Epithelial cell of prostate (primary cell): ENCODE measurements at regions not wholly inside any gene's neighbourhood (a gene's known extent, or its start where the extent isn't known, plus 50 kb on each side); places are given as distances from the start of the nearest gene placed in this dataset.
A peak's percentile ranks its signal among the peaks of the same experiment; 100 is the strongest.

Experiments
- DNase-seq: peaks from one replicate; pipeline ENCODE4 v3.0.0-alpha.2; 2011; ENCODE audit warnings: low read depth, low spot score
- H3K27ac ChIP-seq: fragments of 450-650 bp; 2 replicates; pipeline ENCODE4 v1.5.1; 2017; ENCODE audit warnings: mild to moderate bottlenecking

DNA sequence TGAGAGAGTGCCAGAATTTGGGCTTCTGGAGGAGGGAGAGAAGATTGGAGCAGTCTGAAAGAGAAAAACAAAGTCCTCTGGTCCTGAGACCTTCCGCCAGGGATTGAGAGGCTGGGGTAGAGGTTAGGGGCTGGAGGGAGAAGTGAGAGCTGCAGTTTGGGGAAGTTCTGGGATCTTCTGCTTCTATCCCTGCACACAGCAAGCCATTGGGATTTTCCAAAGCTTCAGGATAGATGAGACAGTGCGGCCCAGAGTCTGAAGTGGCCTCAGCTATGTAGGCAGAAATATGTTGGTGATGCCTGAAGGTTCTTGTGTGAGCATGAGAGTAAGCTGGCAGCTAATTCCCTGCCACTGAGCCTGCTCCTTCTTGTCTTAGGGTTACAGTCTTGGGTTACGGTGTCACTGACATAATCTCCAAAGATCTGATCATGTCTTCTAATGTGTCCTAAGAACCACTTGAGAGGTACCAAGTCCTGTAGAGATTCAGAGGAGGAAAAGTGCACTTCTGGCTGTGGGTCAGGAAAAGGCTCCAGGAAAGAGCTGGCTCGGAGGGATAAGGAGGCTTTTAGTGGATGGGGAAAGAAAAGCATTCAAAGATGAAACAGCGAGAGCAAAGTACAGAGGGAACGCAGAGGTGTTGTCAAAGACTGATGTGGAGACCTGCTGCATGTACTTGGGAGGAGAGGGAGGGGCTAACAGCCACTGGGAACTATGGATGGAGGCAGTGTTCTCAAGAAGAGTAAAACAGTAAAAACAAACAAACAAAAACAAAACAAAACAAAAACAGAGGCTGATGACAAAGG, 131.1 kb upstream of the MYLIP start:
- H3K27ac ChIP-seq, result no peak overlapping the region
- DNase-seq, result no peak

DNA sequence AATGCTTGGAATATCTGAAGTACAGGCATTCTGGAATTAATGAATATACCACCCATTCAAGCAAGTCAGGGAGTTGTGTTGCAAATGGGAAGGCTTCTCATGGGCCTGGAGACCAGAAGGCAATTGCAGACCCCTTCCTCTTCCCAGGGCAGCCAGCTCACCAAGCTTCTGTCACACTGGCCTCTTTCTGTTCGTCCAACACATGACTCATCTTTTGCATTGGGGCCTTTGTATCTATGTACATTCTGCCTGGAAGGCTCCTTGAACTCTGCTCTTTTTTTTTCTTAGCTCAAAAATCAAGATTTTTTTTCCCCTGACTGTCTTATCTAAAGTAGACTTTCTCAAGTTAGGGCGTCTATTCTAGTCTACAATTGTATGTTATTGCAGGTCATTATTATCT, 132.9 kb upstream of the MYLIP start:
- DNase-seq, result no peak
- no peak overlapping the region for H3K27ac ChIP-seq

DNA sequence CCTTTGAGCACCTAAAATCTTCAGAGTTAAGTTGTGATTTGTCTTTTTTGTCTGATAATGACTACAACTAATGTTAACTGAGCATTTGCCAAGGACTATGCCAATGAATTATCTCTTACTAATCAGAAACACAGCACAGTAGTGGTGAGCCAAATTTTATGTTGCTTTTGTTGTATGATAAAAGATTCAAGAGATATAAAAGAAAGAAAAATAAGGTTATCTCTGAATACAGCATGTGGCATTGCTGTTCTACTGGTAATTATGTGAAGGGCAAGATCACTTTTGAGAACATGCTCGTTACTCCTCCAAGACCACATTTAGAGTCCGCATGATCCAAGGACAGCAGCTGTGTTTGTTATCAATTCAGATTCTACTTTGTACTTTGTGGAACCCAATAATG, 133.4 kb upstream of the MYLIP start:
- DNase-seq, result no peak
- H3K27ac ChIP-seq, result no peak overlapping the region

DNA sequence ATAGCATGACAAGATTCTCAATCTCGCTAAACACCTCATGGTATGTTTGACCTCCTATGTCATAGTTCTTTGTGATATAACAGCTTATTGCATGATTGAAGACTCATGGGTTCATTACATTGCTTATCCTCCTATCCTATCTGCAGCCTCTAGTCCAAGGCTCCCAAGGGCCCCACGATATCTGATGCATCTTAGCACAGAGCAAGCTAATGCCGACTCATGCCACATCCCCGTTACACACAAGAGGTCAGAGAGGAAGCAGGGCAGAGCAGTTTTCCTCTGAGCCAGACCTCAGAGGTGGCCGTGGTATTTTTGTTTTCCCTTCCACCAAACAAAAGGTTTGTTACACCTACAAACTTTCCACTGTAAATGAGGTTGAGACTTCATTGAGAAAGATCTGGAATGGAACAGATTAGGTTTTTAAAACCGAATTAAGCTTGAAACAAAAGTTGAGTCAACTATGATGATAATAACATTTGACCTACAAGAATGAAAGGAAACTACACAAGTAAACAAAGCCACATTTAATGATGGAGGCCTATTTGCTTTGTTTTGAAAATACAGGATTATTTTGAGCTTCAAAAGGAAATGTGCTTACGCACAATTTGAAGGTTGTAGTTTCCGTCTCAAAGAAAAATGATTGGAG, 133.9 kb upstream of the MYLIP start:
- no peak overlapping the region for H3K27ac ChIP-seq
- no peak for DNase-seq

DNA sequence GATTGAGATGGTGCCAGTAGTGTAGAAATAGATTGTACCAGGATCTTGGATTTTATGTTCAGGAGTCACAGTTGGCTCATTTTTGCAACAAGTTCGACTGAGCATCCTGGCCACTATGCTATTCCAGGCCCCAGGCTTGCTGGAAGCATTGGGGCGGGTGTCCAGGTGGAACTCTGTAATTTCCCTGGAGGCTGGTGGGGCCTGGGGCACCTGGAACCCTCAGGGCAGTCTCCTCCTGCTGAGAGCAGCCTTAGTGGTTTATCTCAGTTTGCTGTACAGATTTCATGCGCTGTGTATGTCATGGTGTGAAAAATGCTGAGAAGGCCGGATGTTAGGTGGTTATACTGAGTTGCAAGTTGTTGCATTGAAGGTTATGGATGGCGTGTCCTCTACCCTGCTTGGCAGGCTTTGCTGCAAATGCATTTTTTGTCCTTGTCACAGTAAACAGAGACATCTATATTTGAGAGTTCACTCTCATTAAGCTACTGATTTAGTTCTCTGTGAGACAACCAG, 135.1 kb upstream of the MYLIP start:
- no peak overlapping the region for H3K27ac ChIP-seq
- no peak for DNase-seq

DNA sequence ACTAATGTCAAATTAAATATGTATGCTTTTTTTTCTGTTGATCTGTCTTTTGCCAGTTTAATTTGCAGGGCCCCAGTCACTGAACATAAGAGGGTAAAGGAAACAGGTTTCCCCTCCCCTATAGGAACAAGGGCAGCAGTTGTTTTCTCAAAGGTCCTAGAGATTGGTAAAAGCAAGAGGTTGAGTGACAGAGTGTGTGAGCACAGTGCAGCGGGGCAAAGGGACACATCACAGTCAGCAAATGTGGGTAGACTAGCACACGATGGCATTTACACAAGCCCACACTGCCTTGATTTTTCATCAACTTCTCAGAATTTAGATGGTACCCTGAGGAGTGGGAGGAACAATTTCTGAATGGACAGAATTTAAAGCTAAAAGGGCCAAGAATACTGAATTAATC, 138.7 kb upstream of the MYLIP start:
- no peak overlapping the region for H3K27ac ChIP-seq
- no peak for DNase-seq

DNA sequence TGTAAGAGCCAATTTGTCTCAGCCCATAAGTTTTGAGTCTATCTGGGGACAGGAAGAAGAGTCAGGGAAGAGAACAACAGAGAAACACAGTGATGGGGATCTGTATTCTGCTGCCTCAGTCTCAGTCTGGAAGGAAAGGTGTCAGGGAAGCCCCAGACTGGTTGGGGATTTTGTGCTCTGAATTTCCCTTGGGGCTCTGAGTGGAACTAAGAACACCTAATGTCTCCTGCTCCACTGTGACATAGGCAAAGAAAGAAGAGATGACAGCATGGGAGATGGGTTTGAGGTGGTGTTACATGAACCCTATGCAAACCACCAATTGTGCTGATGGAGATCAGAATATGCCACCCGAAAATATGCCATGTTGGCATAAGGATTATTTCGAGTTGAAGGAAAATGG, 139.5 kb upstream of the MYLIP start:
- DNase-seq, result no peak
- H3K27ac ChIP-seq, result no peak overlapping the region

DNA sequence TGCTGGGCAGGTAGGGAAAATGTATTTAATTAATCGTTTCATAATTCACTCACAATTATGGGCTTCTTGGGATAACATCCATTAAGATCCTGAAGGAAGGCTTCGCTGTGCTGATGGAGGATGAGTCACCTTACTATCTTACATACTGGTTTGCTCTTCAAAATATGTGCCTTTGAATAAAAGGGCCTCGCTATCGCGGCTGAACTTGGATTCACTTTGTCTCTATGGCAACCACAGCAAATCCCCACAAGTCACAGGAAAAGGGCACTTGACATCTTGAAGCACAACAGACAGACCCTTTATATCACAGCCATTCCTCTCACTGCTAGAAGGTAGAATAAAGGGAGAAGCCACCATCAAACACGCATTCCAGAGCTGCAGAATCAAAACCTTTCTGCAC, 141.3 kb upstream of the MYLIP start:
- no peak overlapping the region for H3K27ac ChIP-seq
- no peak for DNase-seq

DNA sequence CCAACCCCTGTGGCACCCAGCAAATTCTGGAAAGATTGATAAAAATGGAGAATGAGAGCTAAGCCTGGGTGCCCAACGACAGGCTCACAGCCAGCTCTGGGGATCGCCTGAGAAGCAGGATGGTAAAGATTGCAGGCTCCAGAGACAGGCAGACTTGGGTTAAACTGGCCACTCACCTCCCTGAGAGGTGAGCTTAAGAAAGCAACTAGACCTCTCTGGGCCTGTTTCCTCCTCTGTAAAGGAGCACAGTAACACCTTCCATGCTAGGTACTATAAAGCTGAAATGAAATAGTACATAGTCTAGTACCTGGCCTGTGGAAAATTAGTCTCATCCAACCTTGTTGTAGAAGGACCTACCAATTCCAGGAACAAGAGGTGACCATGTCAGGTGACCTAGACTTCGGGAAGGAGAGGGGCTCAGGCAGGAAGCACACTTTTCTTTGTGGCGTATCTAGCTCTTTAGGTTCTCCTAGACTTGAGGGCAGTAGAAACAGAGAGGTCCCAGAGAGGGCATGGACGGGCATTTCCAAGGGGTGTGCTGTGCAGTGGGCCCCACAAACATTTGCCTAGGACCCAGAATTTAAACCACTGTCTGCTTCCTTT, 142.8 kb upstream of the MYLIP start:
- H3K27ac ChIP-seq, result no peak overlapping the region
- no peak for DNase-seq

DNA sequence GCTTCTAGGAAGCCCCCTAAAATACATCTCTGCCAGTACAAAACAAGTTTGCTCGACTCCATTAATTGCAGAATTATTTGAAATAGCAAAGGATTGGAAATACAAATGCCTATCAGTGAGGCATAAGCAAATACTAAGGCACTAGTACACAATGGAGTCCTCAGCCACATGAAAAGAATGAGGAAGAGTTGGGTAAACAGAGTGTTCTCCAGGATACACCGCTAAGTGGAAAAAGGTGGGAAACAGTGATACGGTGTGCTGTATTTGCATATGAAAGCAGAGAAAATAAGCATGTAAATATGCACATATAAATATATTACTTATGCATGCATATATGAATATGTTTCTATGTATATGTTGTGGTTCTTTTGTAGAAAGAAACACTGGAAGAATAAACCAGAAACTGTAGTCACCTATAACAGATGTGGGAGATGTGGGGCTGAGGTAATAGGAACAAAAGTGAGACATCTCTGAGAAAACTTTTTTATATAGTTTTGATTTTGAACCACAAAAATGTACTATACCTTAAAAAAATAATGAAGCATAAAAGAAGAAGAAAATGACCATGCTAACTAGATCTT, 143.4 kb upstream of the MYLIP start:
- no peak overlapping the region for H3K27ac ChIP-seq
- DNase-seq, result no peak

DNA sequence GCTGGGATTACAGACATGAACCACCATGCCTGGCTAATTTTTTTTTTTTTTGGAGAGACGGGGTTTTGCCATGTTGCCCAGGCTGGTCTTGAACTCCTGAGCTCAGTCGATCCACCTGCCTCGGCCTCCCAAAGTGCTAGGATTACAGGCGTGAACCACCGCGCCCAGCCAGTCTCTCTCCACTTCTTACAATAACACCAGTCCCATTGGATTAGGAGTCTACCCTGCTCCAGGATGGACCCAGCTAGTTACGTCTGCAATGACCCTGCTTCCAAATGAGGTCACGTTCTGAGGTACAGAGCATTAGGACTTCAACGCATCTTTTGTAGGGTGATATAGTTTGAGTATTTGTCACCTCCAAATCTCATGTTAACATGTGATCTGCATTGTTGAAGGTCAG, 146.9 kb upstream of the MYLIP start:
- H3K27ac ChIP-seq, result no peak overlapping the region
- no peak for DNase-seq

DNA sequence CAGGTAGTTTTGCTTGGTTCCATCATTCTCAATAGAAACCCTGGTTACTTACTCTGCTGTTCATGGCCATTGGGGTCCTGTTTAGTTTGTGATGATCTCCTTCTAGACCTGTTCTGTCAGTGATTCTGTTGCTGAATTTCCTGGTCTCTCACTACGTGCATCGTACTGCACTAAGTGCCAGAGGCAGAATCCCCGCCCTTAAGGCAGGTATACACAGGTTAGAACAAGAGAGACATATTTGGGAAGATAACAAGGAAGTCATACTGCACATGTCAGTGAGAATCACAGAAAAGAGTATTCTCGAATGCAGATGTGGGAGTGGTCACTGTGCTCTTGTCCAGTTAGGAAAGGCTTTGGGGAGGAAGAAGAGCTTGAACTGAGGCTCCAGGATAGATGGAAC, 148.1 kb upstream of the MYLIP start:
- peak; percentile 69 for DNase-seq
- no peak overlapping the region for H3K27ac ChIP-seq

DNA sequence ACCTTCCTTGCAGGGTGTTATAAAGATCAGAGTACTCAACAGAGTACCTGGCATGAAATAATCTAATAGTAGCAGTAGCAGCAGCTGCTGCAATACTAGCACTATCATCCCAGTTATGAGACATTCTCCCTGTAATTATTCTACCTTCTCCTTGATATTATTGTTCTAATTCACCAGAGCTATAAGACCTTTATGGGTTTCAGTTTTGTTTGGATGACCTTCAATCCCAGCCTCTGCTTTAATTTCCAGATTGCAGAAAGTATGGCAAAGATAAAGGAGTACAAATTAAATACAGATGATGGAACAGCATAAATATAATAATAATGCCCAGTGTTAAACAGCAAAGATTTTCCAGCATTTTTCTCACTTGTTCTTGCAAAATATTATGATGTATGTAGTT, 150.5 kb upstream of the MYLIP start:
- no peak for DNase-seq
- H3K27ac ChIP-seq, result no peak overlapping the region

DNA sequence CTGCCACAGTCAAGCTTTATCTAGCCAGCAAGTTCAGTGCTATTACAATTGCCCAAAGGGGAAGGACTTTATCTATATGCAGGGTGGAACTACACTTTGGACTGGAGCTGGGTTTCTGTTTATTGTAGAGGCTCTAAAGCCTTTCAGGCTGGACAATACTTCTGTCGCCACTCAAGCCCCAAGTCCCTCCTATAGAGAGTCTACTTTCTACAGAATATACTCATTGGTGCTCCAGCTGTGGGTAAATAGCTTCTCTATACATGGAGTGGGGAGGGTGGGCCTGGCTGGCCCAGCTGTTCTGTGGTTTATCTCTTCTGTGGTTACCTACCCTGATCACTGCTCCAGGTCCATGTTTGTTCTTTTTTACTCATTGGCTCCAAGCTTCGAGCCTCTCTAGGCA, 151.8 kb upstream of the MYLIP start:
- no peak for DNase-seq

DNA sequence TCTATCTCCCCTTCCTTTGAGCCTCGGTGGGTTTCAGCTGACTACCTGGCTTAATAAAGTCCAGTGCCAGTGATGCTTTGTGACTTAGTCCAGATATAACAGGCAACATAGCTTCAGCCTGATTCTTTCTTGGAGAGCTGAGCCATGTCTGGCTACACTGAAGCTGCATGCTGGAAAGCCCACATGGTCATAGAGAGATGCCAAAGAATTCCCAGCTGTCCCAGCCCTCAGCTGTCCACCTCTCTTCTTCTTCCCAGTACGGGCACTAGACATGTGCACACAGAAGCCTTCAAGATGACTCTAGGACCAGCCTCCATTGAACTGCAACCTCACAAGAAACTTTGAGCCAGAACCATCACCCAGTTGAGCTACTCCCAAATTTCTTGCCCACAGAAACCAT, 154.1 kb upstream of the MYLIP start:
- H3K27ac ChIP-seq, result no peak overlapping the region
- DNase-seq, result no peak

More for the DNA sequence above, 151.8 kb upstream of the MYLIP start:
- H3K27ac ChIP-seq, result no peak overlapping the region

DNA sequence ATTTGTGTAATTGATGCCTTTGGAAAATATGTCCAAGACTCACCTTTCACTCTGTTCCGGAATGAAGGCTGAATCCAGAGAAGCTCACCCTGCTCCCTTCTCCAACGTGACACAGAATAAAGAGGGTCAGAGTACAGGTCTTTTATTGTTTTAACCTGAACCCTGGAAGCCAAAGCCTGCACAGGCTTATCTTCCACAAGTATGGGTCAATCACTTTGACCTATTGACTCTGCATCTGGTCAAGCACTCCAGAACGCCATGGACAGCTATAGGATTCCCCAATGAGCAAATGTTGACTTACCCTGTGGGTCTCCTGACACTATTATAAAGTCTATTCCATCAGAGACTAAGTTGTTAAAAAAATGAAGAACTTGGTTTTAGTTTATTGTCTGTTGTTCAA, 158.4 kb upstream of the MYLIP start:
- no peak overlapping the region for H3K27ac ChIP-seq
- DNase-seq, result no peak

DNA sequence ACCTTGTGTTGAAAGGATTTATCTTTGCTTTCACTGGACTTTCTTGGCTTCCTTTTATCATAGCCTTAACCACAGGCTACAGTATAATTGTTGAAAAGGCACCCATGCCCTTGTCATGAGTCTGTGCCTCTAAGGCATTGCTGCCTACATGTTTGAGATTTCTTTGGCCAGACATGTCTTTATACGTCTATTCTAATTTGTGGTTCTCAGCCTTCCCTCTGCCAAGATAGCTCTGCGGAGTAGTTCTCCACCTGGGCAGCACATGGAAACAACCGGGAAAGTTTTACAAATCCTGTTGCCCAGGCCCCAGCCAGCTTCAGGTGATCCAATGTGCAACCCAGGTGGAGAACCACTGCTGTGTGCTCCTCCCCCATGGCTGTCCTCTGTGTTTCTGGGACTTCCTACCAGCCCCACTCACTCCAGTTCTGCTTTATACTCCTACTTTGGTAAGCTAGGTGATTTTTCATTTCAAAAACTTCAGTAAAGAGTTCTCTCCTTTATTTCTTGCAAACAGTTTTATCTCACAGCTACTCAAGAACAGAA, 159.6 kb upstream of the MYLIP start:
- peak overlapping the region; percentile 72 for H3K27ac ChIP-seq
- DNase-seq, result peak; percentile 68

DNA sequence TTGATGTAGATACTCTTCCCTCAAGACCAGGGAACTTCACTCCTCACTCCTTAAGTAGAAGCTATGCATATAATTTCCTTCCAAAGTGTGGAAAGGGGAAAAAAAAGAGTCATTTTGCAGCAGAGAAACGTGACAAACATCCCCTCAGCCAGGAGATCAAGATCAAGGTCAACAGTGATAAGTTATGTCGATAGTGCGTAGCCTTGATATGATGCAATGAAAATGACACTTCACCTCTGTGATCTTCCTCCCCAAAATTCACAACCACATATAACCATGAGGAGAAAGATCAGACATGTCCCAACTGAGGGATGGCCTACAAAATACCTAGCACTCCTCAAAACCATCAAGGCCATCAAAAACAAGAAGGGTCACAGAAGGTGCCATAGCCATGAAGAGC, 160.4 kb upstream of the MYLIP start:
- DNase-seq, result no peak
- H3K27ac ChIP-seq, result peak overlapping the region; percentile 72

DNA sequence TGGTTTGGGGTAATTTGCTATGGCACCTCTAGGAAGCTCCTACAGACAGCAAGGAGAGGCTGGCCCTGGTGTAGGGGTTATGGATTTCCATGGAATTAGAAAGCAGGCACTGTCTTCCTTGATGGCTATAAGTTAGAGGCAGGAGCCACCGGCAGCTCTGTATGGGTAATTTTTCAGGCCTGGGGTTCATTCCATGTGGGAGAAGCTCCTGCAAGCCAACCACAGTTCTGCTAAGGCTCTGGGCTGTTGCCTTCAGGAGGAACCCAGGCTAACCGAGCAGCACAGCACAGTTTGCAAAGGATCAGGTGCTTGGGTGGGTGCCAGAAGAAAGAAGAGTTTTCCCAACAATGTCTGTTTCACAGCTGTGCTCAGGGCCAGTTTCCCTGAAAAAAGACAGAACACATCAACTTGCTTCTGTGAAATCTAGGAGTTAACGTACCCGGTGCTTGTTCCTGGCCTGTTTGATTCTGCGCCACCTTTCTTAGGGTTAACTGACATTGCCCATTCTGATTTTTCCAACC, 162.8 kb upstream of the MYLIP start:
- H3K27ac ChIP-seq, result no peak overlapping the region
- no peak for DNase-seq

DNA sequence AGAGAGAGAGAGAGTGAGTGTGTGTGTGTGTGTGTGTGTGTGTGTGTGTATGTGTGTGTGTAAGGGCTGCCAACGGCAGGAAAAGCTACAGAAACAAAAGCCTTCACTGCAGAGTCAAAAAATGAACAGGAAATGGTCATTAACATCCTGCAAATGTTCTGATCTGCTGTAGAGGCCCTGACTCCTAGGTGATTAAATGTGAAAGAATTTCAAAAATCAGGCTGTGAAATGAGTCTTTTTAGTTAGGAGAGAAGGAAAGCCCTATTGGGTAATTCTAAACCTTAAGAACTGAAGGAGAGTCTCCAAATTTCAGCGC, 166.5 kb upstream of the MYLIP start:
- H3K27ac ChIP-seq, result peak overlapping the region; percentile 46
- no peak for DNase-seq
